ENCODE measurements at regions not wholly inside any gene's neighbourhood (a gene's known extent, or its start where the extent isn't known, plus 50 kb on each side); places are given as distances from the start of the nearest gene placed in this dataset.

- Histone ChIP-seq H3K36me3 (no peaks in the 10 kb centered on the region), H3K9me3 (no peaks in the 10 kb centered on the region), H3K27me3 (no peaks in the 10 kb centered on the region), H3K4me3 (no peak overlapping the region), H3K27ac (no peak overlapping the region), H3K4me1 (no peaks in the 10 kb centered on the region)
- WGBS, 2 donors (ENCODE audit: low coverage in 1 of 2) = 80 to 86% methylated on average over 1 of the region's 1 CpG
- intact Hi-C loops (cut with DNase I; ENCODE audit: low total_unique reads) = no loop called here
- no peak for TF ChIP-seq POLR2A (IDR thresholded peaks at IDR 0.05)
- TF ChIP-seq CTCF (IDR thresholded peaks at IDR 0.05) = no peak
- no peak for TF ChIP-seq EP300 (IDR thresholded peaks at IDR 0.05; ENCODE audit: low read depth)
- no peak for TF ChIP-seq POLR2AphosphoS5 (IDR thresholded peaks at IDR 0.05)
- no peak for DNase-seq
- in situ Hi-C loops (cut with MboI; ENCODE audit: low pct_ligation_motif_present in 1 of 4, low pct_unique_long_range_greater_than_20kb in 1 of 4, low sequenced_read_pairs in 3 of 4) = no loop called here
These were observed 65.9 kb upstream of the SPOPL start for GRCh38 chr2:138435701-138436100.

- no peak overlapping the region for H3K4me3 ChIP-seq
- H3K27ac ChIP-seq = no peak overlapping the region
- no peaks in the 10 kb centered on the region for H3K27me3 ChIP-seq
- in situ Hi-C loops (cut with MboI; ENCODE audit: low pct_ligation_motif_present in 1 of 4, low pct_unique_long_range_greater_than_20kb in 1 of 4, low sequenced_read_pairs in 3 of 4) (no loop called here), intact Hi-C loops (cut with DNase I; ENCODE audit: low total_unique reads) (no loop called here)
- 82% methylated on average over 2 of the region's 2 CpGs for WGBS, 2 donors (ENCODE audit: low coverage in 1 of 2)
- no peaks in the 10 kb centered on the region for H3K4me1 ChIP-seq
- no peaks in the 10 kb centered on the region for H3K9me3 ChIP-seq
- no peaks in the 10 kb centered on the region for H3K36me3 ChIP-seq
- no peak for DNase-seq
- TF ChIP-seq CTCF (IDR thresholded peaks at IDR 0.05) = no peak
- no peak for TF ChIP-seq EP300 (IDR thresholded peaks at IDR 0.05; ENCODE audit: low read depth)
- TF ChIP-seq POLR2AphosphoS5 (IDR thresholded peaks at IDR 0.05) = no peak
- no peak for TF ChIP-seq POLR2A (IDR thresholded peaks at IDR 0.05)
These were observed 61.8 kb upstream of the SPOPL start for GRCh38 chr2:138439733-138440132.

- intact Hi-C loops (cut with DNase I; ENCODE audit: low total_unique reads) = no loop called here
- DNase-seq = no peak
- H3K4me1 ChIP-seq = no peaks in the 10 kb centered on the region
- H3K9me3 ChIP-seq = no peaks in the 10 kb centered on the region
- no peaks in the 10 kb centered on the region for H3K36me3 ChIP-seq
- H3K4me3 ChIP-seq = no peak overlapping the region
- TF ChIP-seq CTCF (IDR thresholded peaks at IDR 0.05) (no peak), POLR2AphosphoS5 (IDR thresholded peaks at IDR 0.05) (no peak), POLR2A (IDR thresholded peaks at IDR 0.05) (no peak), EP300 (IDR thresholded peaks at IDR 0.05; ENCODE audit: low read depth) (no peak)
- no peak overlapping the region for H3K27ac ChIP-seq
- H3K27me3 ChIP-seq = no peaks in the 10 kb centered on the region
- 80 to 93% methylated on average over 1 of the region's 1 CpG for WGBS, 2 donors (ENCODE audit: low coverage in 1 of 2)
- in situ Hi-C loops (cut with MboI; ENCODE audit: low pct_ligation_motif_present in 1 of 4, low pct_unique_long_range_greater_than_20kb in 1 of 4, low sequenced_read_pairs in 3 of 4) = no loop called here
These were observed 60.8 kb upstream of the SPOPL start for GRCh38 chr2:138440759-138441158.

GRCh38 chr2:138441916-138442315 lies 59.7 kb upstream of the SPOPL start:
- Histone ChIP-seq H3K27ac (no peak overlapping the region), H3K36me3 (no peaks in the 10 kb centered on the region), H3K4me1 (peaks cover 0 to 4% (median 0%) of the 10 kb centered on the region in 4 donors), H3K9me3 (no peaks in the 10 kb centered on the region), H3K4me3 (no peak overlapping the region), H3K27me3 (no peaks in the 10 kb centered on the region)
- in situ Hi-C loops (cut with MboI; ENCODE audit: low pct_ligation_motif_present in 1 of 4, low pct_unique_long_range_greater_than_20kb in 1 of 4, low sequenced_read_pairs in 3 of 4) (no loop called here), intact Hi-C loops (cut with DNase I; ENCODE audit: low total_unique reads) (no loop called here)
- no peak for DNase-seq
- TF ChIP-seq POLR2A (IDR thresholded peaks at IDR 0.05) (no peak), EP300 (IDR thresholded peaks at IDR 0.05; ENCODE audit: low read depth) (no peak), POLR2AphosphoS5 (IDR thresholded peaks at IDR 0.05) (no peak), CTCF (IDR thresholded peaks at IDR 0.05) (no peak)
- 85 to 93% methylated on average over 2 to 3 of the region's 3 CpGs for WGBS, 2 donors (ENCODE audit: low coverage in 1 of 2)

All from transverse colon (tissue), 4 donors.